Cerebellar nuclear complex (tissue), 1 donor: ENCODE measurements at regions not wholly inside any gene's neighbourhood (a gene's known extent, or its start where the extent isn't known, plus 50 kb on each side); places are given as distances from the start of the nearest gene placed in this dataset.
"Not testable (repeated sequence)": the region's sequence is repeated elsewhere in the genome, so short reads cannot be mapped to it uniquely, and the experiment has no call there.

Experiments used
- DNase-seq, 2 experiments: peaks; one replicate each; lab custom pipeline; 2025; lab: John Stamatoyannopoulos, UW

- DNase-seq, result no peak
These were observed 401.4 kb upstream of the PTCHD4 start for GRCh38 chr6:48512390-48512789.

DNA sequence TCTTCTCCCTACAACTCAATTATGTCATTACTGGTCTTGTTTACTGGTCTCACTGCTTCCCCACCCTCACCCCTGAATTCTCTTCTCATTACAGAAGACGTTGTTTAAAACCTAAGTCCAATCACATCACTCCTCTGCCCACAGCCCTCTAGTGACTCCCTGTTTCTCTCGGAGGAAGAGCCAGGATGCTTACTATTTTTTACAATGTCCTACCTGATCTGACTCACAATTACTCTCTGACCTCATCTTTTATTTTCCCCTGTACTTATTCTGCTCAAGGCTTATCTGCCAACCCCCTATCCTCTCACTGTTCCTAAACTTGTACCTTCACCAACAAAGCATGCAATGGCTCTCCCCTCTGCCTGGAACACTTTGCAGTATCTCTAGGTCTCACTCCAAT is 400.4 kb upstream of the PTCHD4 start:
- no peak for DNase-seq

DNA sequence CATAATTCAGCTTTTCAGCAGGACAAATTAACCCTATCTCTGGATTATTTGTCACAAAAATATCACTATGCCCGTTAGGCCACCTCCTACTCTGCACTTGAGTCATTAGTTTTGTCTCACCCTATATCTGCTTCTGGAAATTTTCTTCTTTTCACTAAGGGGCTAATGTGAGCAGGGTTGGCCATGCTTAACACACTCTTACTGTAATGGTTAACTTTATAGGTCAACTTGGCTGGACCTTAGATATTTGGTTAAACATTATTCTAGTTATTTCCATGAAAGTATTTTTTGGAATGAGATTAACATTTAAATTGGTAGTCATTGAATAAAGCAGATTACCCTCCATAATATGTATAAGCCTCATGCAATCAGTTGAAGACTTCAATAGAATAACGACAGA is 394.6 kb upstream of the PTCHD4 start:
- DNase-seq, result no peak

DNA sequence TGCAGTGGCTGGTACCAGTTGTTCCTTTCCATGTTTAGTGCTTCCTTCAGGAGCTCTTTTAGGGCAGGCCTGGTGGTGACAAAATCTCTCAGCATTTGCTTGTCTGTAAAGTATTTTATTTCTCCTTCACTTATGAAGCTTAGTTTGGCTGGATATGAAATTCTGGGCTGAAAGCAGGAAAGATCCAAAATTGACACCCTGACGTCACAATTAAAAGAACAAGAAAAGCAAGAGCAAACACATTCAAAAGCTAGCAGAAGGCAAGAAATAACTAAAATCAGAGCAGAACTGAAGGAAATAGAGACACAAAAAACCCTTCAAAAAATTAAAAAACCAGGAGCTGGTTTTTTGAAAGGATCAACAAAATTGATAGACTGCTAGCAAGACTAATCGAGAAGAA is 382.4 kb upstream of the PTCHD4 start:
- DNase-seq, result not testable (repeated sequence)

DNA sequence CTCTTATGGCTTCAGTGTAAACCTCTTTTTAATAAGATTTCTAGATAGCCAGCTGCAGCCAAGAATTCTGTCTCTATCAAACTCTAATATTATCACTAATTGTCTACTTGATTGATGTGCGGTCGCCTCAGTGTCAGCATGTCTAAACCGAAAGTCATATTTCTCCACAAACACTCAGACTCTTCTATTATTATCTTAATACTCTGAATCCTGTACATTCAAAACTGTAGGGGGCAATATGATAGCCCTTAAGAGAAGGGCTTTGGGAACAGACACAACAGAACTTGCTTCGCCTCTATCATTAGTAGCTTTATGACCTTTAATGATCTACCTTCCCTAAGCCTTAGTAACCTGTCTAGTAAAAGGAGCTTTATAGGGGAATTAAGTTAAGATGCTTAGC is 379.7 kb upstream of the PTCHD4 start:
- DNase-seq, result no peak

GRCh38 chr6:48486876-48487275 is 375.9 kb upstream of the PTCHD4 start:
- DNase-seq, result no peak

DNA sequence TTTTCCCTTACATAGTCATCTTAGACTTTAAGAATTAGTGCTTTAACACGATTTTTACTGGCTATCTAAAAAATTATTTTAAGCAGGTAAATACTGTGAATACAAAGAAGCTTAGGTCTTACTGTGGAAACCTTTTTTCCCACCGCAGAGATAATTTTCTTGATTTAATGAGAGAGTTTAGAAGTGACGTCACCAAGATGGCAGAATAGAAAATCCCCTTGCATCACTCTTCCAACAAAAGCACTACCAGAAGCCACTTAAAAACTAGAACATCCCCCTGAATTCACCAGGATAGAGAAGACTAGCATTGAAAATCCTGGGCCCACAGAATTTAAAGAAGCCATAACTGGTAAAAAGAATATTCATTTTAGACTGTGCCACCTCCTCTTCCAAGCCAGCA is 375.4 kb upstream of the PTCHD4 start:
- DNase-seq, result no peak

DNA sequence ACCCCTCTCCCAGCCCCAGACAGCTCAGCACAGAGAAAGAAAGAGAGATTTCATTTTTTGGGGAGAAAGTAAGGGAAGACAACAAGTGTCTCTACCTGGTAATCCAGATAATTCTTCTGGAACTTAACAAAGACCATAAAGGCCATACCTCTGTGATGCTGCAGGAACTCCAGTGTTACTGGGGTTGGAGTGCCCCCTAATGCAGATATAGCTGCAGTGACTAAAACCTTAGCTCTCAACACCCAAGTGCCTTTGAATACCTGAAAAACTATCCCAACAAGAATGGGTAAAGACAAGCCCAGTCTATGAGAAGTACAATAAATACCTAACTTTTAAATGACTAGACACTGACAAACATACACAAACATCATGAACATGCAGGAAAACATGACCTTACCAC is 365.3 kb upstream of the PTCHD4 start:
- DNase-seq, result no peak

GRCh38 chr6:48475275-48475674 is 364.3 kb upstream of the PTCHD4 start:
- DNase-seq, result no peak

DNA sequence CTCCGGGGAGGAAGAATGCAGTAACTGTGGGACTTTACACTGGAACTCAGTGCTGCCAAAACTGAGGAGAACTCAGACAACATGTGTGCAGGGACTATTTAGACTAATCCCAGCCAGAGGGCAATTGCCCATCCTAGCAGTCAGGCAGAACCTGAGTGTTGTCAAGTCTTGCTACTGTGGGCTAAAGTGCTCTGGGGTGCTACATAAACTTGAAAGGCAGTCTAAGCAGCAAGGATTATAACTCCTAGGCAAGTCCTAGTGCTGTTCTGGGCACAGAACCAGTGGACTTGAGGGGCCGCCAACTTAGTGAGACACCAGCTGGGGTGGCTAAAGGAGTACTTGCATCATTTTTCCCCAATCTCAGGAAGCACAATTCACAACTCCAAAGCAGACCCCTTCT is 363.8 kb upstream of the PTCHD4 start:
- DNase-seq, result no peak

DNA sequence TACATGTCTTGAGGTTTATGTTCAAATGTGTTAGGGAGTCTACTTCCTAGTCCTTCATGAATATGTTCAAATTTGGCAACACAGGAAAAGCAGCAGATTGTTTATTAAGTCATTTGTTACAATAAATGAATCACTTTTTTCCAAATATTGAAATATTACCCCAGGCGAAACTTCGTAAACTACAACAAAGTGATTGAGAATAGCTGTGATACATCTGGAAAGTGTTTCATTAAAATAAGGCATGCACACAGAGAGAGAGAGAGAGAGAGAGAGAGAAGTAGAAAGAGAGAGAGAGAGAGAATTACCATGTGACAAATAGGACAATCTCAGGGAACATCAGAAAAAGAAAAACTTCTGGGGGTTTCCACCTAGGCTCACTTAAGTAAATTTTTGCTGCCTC is 363.1 kb upstream of the PTCHD4 start:
- no peak for DNase-seq

DNA sequence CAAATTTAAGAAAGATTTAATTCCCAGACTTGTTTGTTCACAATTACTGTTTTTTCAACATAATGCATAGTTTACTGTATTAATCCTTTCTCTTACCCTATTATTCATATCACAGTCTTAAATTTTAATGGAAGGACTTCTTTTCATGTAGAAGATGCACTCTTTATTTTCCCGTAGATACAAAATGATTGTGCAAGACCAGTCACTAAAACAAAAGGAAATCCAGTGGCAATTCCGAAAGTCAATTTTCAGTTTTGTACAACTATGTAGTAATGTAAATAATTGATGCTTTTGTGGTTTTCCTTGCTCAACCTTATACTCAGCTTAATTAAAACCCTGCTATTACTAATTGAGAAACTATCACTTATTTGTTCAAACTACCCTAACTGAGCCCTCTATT is 361.5 kb upstream of the PTCHD4 start:
- no peak for DNase-seq

DNA sequence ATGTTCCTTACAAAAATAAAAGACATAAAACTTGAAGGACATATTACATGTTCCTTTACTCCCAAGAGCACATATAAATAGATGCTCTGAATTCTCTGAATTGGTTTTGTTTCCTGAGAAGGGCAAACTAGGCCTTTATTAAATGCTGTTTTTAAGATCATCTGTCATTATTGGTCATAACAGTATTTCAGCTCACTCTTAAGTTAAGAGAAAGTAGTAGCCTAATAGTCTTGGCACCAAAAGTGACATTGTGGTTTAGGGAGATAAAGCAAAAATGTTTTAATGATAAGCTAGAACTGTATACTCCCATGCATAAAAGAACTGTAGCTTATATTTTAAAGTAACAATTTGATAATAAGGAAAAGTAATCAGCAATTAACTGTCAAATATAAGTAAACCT is 361.1 kb upstream of the PTCHD4 start:
- no peak for DNase-seq

DNA sequence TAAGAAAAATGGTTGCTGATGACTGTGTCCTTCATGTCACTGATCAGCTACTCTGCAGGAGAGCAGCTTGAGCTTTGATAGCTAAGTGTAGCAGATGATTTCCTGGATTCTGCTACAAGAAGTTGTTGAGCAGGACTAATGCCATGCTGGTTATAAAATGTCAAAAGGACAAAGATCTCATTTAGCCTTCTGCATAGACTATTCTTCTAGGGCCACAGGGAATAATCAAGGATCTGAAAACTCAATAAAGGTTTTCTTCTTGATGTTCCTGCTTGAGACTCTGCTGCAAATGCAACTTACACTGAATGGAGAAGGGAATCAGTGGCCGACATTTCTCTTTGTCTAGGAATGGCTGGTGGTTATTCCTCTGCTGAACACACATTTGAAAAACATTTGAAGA is 360.3 kb upstream of the PTCHD4 start:
- no peak for DNase-seq

GRCh38 chr6:48449002-48449401 is 338.0 kb upstream of the PTCHD4 start:
- DNase-seq, result no peak

- no peak for DNase-seq
These were observed 336.3 kb upstream of the PTCHD4 start for GRCh38 chr6:48447251-48447650.

GRCh38 chr6:48429610-48430009 is 318.6 kb upstream of the PTCHD4 start:
- no peak for DNase-seq

GRCh38 chr6:48429021-48429420 is 318.0 kb upstream of the PTCHD4 start:
- DNase-seq, result no peak

- DNase-seq, result no peak
These were observed 315.6 kb upstream of the PTCHD4 start for GRCh38 chr6:48426636-48427035.

DNA sequence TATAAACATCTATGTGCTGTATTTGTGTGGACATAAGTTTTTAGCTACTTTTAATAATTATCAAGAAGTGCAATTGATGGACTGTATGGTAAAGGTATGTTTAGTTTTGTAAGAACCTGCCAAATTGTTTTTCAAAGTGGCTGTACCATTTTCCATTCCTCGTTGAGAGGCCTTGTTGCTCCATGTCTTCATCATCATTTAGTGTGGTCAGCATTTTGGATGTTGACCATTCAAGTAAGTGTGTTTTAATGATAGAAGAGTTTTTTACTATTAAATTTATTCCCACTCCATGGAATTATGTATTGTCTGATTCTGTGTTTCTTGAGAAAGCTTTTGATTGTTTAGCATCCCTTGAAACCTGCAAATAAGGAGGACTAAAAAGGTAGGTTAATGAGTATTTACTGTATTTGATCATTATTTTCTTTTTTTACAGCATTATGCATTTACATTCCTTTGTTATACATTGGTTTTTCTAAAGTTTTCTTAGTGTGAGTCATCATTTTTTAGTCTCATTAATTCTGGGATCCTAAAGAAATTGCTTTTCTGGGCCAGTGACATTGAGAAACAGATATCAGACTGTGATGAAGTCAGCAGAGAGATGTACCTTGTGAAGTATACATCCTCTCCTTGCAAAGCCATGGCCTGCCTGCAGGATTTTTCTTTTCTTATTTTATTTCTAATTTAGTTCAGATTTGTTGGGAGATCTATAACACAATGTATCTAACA is 312.8 kb upstream of the PTCHD4 start:
- no peak for DNase-seq

GRCh38 chr6:48419992-48420391 is 309.0 kb upstream of the PTCHD4 start:
- DNase-seq, result no peak

- no peak for DNase-seq
These were observed 306.9 kb upstream of the PTCHD4 start for GRCh38 chr6:48417927-48418326.

DNA sequence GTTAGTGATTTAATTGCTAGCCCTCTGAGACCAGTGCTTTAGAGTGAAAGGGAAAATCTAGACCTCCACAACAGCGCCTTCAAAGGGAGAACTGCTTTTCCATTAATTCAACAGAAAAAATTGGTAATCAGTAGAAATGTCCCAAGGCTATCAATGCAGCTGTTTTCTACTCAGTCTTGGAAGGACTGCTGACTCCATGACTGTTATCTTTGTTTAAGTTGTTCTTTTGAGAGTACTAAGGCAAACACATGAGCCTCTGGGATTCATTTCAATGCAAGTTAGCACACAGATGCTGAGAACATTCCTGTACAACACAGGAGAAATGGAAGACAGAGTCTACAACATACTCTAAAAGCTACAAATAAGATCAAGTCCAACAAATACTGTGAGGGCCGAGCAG is 301.7 kb upstream of the PTCHD4 start:
- DNase-seq, result no peak

DNA sequence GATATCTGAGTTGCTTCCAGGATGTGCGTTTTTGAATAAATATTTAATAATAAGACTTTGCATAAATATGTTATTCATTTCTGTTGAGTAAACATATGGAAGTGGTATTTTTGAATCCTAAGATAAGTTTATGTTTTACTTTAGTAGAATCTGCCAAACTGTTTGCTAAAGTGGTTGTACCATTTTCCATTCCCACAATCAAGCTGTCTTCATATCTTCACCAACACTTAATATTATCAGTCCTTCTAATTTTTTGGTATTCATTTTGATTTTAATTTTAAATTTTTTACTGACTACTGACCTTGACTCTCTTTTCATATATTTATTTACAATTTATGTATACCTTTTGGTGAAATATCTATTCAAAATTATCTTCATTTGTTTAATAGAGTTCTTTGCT is 293.9 kb upstream of the PTCHD4 start:
- no peak for DNase-seq

DNA sequence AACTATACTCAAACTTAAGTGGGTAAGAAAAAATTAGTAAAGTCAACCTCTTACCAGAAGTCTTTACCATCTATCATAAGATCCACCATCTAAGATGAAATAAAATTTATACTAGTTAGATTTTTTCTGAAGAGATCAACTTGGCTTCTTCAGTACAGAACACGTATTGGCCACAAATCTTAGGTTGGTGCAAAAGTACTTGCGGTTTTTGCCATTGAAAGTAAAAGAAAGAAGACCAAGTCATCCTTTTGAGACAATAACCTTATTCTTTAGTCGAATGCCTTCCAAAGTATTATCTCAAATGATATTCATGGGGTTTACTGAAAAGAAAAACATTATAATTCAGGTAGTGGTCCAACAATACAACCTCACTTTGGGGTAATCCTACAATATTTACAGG is 292.6 kb upstream of the PTCHD4 start:
- no peak for DNase-seq
